EH (cell line): ENCODE measurements at regions not wholly inside any gene's neighbourhood (a gene's known extent, or its start where the extent isn't known, plus 50 kb on each side); places are given as distances from the start of the nearest gene placed in this dataset.

Experiments used
- DNase-seq: peaks from one replicate; pipeline ENCODE4 v3.0.0-alpha.2; 2015; ENCODE audit warnings: low read depth

- DNase-seq = peak; percentile 89
These were observed 77.4 kb upstream of the WNT7B start for GRCh38 chr22:46054091-46055073.

- peak; percentile 29 for DNase-seq
These were observed 78.4 kb upstream of the WNT7B start for GRCh38 chr22:46055181-46055875.

- peak; percentile 73 for DNase-seq
These were observed 79.1 kb upstream of the WNT7B start for GRCh38 chr22:46055911-46056545.

- DNase-seq = no peak
These were observed 79.7 kb upstream of the WNT7B start for GRCh38 chr22:46056546-46057245.

GRCh38 chr22:46057246-46058090, 80.5 kb upstream of the WNT7B start:
- peak; percentile 40 for DNase-seq

GRCh38 chr22:46058091-46058420, 81.1 kb upstream of the WNT7B start:
- peak; percentile 85 for DNase-seq

- DNase-seq = peak; percentile 46
These were observed 81.9 kb upstream of the WNT7B start for GRCh38 chr22:46058591-46059519.

GRCh38 chr22:46060292-46061123, 83.5 kb upstream of the WNT7B start:
- no peak for DNase-seq

GRCh38 chr22:46061124-46061500, 84.2 kb upstream of the WNT7B start:
- DNase-seq = no peak

GRCh38 chr22:46061501-46062231, 84.7 kb upstream of the WNT7B start:
- no peak for DNase-seq

- no peak for DNase-seq
These were observed 85.3 kb upstream of the WNT7B start for GRCh38 chr22:46062232-46062615.

- DNase-seq = no peak
These were observed 86.1 kb upstream of the WNT7B start for GRCh38 chr22:46062971-46063631.

- no peak for DNase-seq
These were observed 86.5 kb upstream of the PPARA start for GRCh38 chr22:46063846-46064227.

- DNase-seq = no peak
These were observed 85.9 kb upstream of the PPARA start for GRCh38 chr22:46064228-46064965.

- peak; percentile 46 for DNase-seq
These were observed 85.2 kb upstream of the PPARA start for GRCh38 chr22:46064966-46065666.

- peak; percentile 14 for DNase-seq
These were observed 84.5 kb upstream of the PPARA start for GRCh38 chr22:46065691-46066454.
